ENCODE measurements at regions not wholly inside any gene's neighbourhood (a gene's known extent, or its start where the extent isn't known, plus 50 kb on each side); places are given as distances from the start of the nearest gene placed in this dataset.

- peak; percentile 84 for TF ChIP-seq CTCF (conservative IDR thresholded peaks at IDR 0.05; ENCODE audit: low read length)
- no peak for TF ChIP-seq EZH2phosphoT487 (IDR thresholded peaks at IDR 0.05; ENCODE audit: borderline replicate concordance, low read depth, low read length)
Measured at GRCh38 chr12:124399622-124400021, 104.7 kb downstream of the RFLNA start.

Measured in OCI-LY7 (cell line).